H1 (cell line): ENCODE measurements at regions not wholly inside any gene's neighbourhood (a gene's known extent, or its start where the extent isn't known, plus 50 kb on each side); places are given as distances from the start of the nearest gene placed in this dataset.

ENCODE experiments used
- CTCF ChIA-PET: fragments of 300-600 bp; sonication (Branson Sonifier 250); formaldehyde crosslinking; loops from one replicate; lab custom pipeline; 2021; ENCODE audit not compliant: partially characterized antibody; lab: Charles Lee
- POLR2A ChIA-PET: fragments of 300-600 bp; sonication (Branson Sonifier 250); formaldehyde crosslinking; loops from one replicate; lab custom pipeline; 2021; ENCODE audit warnings: inconsistent platforms; ENCODE audit not compliant: partially characterized antibody; lab: Charles Lee
- DNase-seq, 2 experiments: peaks; one replicate each; pipeline versions ENCODE4 v3.0.0 to v3.0.0-alpha.2; 2010 to 2022; ENCODE audit warnings: low spot score in 2 of 2, low read depth in 1 of 2, mixed read lengths in 1 of 2
- FAIRE-seq: peaks from 2 replicates; lab custom pipeline; 2011; peaks lifted over from hg19 to GRCh38; lab: Jason Lieb, UNC
- H2AFZ ChIP-seq: 2 replicates; pipeline ENCODE4 v1.8.1; 2012; ENCODE audit warnings: low read length, inconsistent platforms
- H2AK5ac ChIP-seq: 2 replicates; pipeline ENCODE4 v1.6.1; 2013; ENCODE audit warnings: low read depth, low read length
- H2BK120ac ChIP-seq: replicated peaks from 2 replicates; pipeline ENCODE3; 2013; ENCODE audit warnings: low read depth, low read length, inconsistent platforms
- H2BK12ac ChIP-seq: 2 replicates; pipeline ENCODE4 v1.6.1; 2013; ENCODE audit warnings: low read depth, low read length
- H2BK15ac ChIP-seq: 2 replicates; pipeline ENCODE4 v1.6.1; 2013; ENCODE audit warnings: low read length
- H2BK20ac ChIP-seq: 2 replicates; pipeline ENCODE4 v1.6.1; 2013; ENCODE audit warnings: low read length
- H2BK5ac ChIP-seq: 2 replicates; pipeline ENCODE4 v1.6.1; 2013; ENCODE audit warnings: low read depth, low read length
- H3K14ac ChIP-seq: 2 replicates; pipeline ENCODE4 v1.6.1; 2013; ENCODE audit warnings: inconsistent platforms; ENCODE audit not compliant: insufficient read length
- H3K18ac ChIP-seq: 2 replicates; pipeline ENCODE4 v1.6.1; 2013; ENCODE audit warnings: low read length; ENCODE audit errors: extremely low read depth
- H3K23ac ChIP-seq: 2 replicates; pipeline ENCODE4 v1.6.1; 2013; ENCODE audit warnings: inconsistent platforms; ENCODE audit not compliant: insufficient read length
- H3K23me2 ChIP-seq: 2 replicates; pipeline ENCODE4 v1.6.1; 2013; ENCODE audit warnings: low read depth, low read length
- H3K27ac ChIP-seq: 2 replicates; pipeline ENCODE4 v1.6.1; 2011; ENCODE audit warnings: low read depth, low read length, inconsistent platforms
- H3K27me3 ChIP-seq, 4 experiments: replicated peaks in 1 of 4; 1 replicate in 1 of 4; 2 replicates in 3 of 4; pipeline versions ENCODE4 v1.6.1 to v1.8.1; 2011 to 2013; ENCODE audit warnings: low read length in 3 of 4, mild to moderate bottlenecking in 3 of 4, inconsistent platforms in 2 of 4, mixed read lengths in 2 of 4, moderate library complexity in 1 of 4; ENCODE audit not compliant: control insufficient read depth in 3 of 4, insufficient read depth in 3 of 4; ENCODE audit errors: extremely low read depth in 1 of 4
- H3K36me3 ChIP-seq, 4 experiments: 2 replicates each; pipeline versions ENCODE4 v1.6.1 to v1.8.1; 2011 to 2013; ENCODE audit warnings: mild to moderate bottlenecking in 4 of 4, low read length in 3 of 4, moderate library complexity in 2 of 4, control low read depth in 1 of 4, inconsistent platforms in 1 of 4; ENCODE audit not compliant: insufficient read depth in 4 of 4, control insufficient read depth in 2 of 4
- H3K4ac ChIP-seq: replicated peaks from 2 replicates; pipeline ENCODE3; 2013; ENCODE audit warnings: low read length, low read depth, mixed read lengths, inconsistent platforms; ENCODE audit not compliant: insufficient read length
- H3K4me1 ChIP-seq, 4 experiments: replicated peaks in 1 of 4; 1 replicate in 1 of 4; 2 replicates in 3 of 4; pipeline versions ENCODE4 v1.6.1 to v1.8.1; 2011 to 2013; ENCODE audit warnings: low read length in 3 of 4, inconsistent platforms in 2 of 4, mixed read lengths in 1 of 4; ENCODE audit not compliant: insufficient read depth in 4 of 4, control insufficient read depth in 3 of 4
- H3K4me2 ChIP-seq, 2 experiments: 2 replicates each; pipeline versions ENCODE4 v1.6.1 to v1.8.1; 2011 to 2013; ENCODE audit warnings: low read depth in 2 of 2, low read length in 2 of 2, control low read depth in 1 of 2, inconsistent platforms in 1 of 2, mild to moderate bottlenecking in 1 of 2; ENCODE audit not compliant: insufficient read depth in 1 of 2
- H3K4me3 ChIP-seq, 4 experiments: fragments of 200-600, 300-600 bp in 1 of 4; sonication (generic), shearing (Covaris generic), sonication (Bioruptor Twin) in 1 of 4; 2 replicates each; pipeline versions ENCODE4 v1.5.1 to v1.8.1; 2011 to 2016; ENCODE audit warnings: low read length in 4 of 4, low read depth in 3 of 4, control low read depth in 2 of 4, inconsistent platforms in 2 of 4, mild to moderate bottlenecking in 2 of 4, mixed read lengths in 1 of 4, moderate library complexity in 1 of 4; ENCODE audit not compliant: insufficient read depth in 2 of 4; ENCODE audit errors: extremely low read depth in 1 of 4
- H3K56ac ChIP-seq: replicated peaks from 2 replicates; pipeline ENCODE3; 2013; ENCODE audit warnings: low read depth, mild to moderate bottlenecking, mixed read lengths, low read length, inconsistent platforms; ENCODE audit not compliant: insufficient read length
- H3K79me1 ChIP-seq: 2 replicates; pipeline ENCODE4 v1.6.1; 2013; ENCODE audit warnings: low read depth, low read length, control low read depth
- H3K79me2 ChIP-seq, 2 experiments: 2 replicates each; pipeline versions ENCODE4 v1.6.1 to v1.8.1; 2012 to 2013; ENCODE audit warnings: low read length in 2 of 2, mild to moderate bottlenecking in 2 of 2, inconsistent platforms in 1 of 2; ENCODE audit not compliant: insufficient read depth in 2 of 2, control insufficient read depth in 1 of 2
- H3K9ac ChIP-seq, 4 experiments: replicated peaks in 1 of 4; 1 replicate in 1 of 4; 2 replicates in 3 of 4; pipeline versions ENCODE4 v1.6.1 to v1.8.1; 2011 to 2013; ENCODE audit warnings: low read depth in 3 of 4, low read length in 3 of 4, control low read depth in 2 of 4, mild to moderate bottlenecking in 2 of 4, moderate library complexity in 2 of 4, inconsistent platforms in 1 of 4; ENCODE audit errors: extremely low read depth in 1 of 4
- H3K9me3 ChIP-seq, 2 experiments: 2 replicates each; pipeline versions ENCODE4 v1.6.1 to v1.8.1; 2012 to 2013; ENCODE audit warnings: mild to moderate bottlenecking in 2 of 2, moderate library complexity in 2 of 2, control low read depth in 1 of 2, inconsistent platforms in 1 of 2, low read depth in 1 of 2, low read length in 1 of 2, mixed read lengths in 1 of 2; ENCODE audit not compliant: insufficient read depth in 2 of 2
- H4K20me1 ChIP-seq, 2 experiments: replicated peaks in 1 of 2; 2 replicates each; pipeline versions ENCODE3 to v1.8.1; 2011 to 2013; ENCODE audit warnings: inconsistent platforms in 2 of 2, low read length in 2 of 2, mild to moderate bottlenecking in 1 of 2; ENCODE audit not compliant: insufficient read depth in 2 of 2, control insufficient read depth in 1 of 2
- H4K5ac ChIP-seq: 2 replicates; pipeline ENCODE4 v1.6.1; 2013; ENCODE audit warnings: low read length, low read depth, mixed read lengths, inconsistent platforms; ENCODE audit not compliant: insufficient read length
- H4K8ac ChIP-seq: 2 replicates; pipeline ENCODE4 v1.8.0; 2013; ENCODE audit warnings: mild to moderate bottlenecking, moderate library complexity, low read length, inconsistent platforms; ENCODE audit not compliant: insufficient read depth; ENCODE audit errors: extremely low read depth
- H4K91ac ChIP-seq: replicated peaks from 2 replicates; pipeline ENCODE3; 2013; ENCODE audit warnings: low read length, mixed read lengths, inconsistent platforms; ENCODE audit not compliant: insufficient read length
- ATF3 ChIP-seq: IDR thresholded peaks from 2 replicates; pipeline ENCODE4 v1.6.1; 2011; ENCODE audit warnings: low read depth, mild to moderate bottlenecking, low read length; ENCODE audit not compliant: insufficient read depth
- BACH1 ChIP-seq: IDR thresholded peaks from 2 replicates; pipeline ENCODE4 v1.6.1; 2012; ENCODE audit warnings: low read length, improper control_type of control experiment
- CHD2 ChIP-seq: IDR thresholded peaks from 2 replicates; pipeline ENCODE4 v1.6.1; 2012; ENCODE audit warnings: low read length, improper control_type of control experiment
- GTF2F1 ChIP-seq: IDR thresholded peaks from 2 replicates; pipeline ENCODE4 v1.6.1; 2012; ENCODE audit warnings: low read depth, low read length, improper control_type of control experiment, borderline replicate concordance
- POLR2A ChIP-seq, 2 experiments: IDR thresholded peaks; 1 replicate in 1 of 2; 2 replicates in 1 of 2; pipeline ENCODE4 v1.6.1; 2011; ENCODE audit warnings: low read depth in 2 of 2, low read length in 2 of 2, mild to moderate bottlenecking in 2 of 2; ENCODE audit errors: control extremely low read depth in 1 of 2
- RXRA ChIP-seq: IDR thresholded peaks from 2 replicates; pipeline ENCODE4 v1.6.1; 2011; ENCODE audit warnings: low read depth, mild to moderate bottlenecking, low read length, moderate library complexity; ENCODE audit not compliant: insufficient read depth
- SP4 ChIP-seq: IDR thresholded peaks from 2 replicates; pipeline ENCODE4 v1.6.1; 2012; ENCODE audit warnings: low read length, inconsistent platforms
- YY1 ChIP-seq: IDR thresholded peaks from 2 replicates; pipeline ENCODE4 v1.6.1; 2011; ENCODE audit warnings: low read depth, mild to moderate bottlenecking, low read length
- WGBS, 2 experiments: shearing (Covaris generic) in 1 of 2; methylation state at CpG; one replicate each; pipeline versions ENCODE4 v1.1.6 to v1.1.7; 2013 to 2015; ENCODE audit warnings: low lambda C conversion rate in 2 of 2, mixed read lengths in 2 of 2, inconsistent platforms in 1 of 2, low coverage in 1 of 2, missing lambda C conversion rate in 1 of 2; ENCODE audit not compliant: insufficient replicate concordance in 2 of 2, insufficient coverage in 1 of 2, insufficient read length in 1 of 2; ENCODE audit errors: extremely low coverage in 1 of 2, missing lambda C conversion rate in 1 of 2; 5-methylcytosine and 5-hydroxymethylcytosine counted together

GRCh38 chr6:168866534-168866933 lies 387.1 kb downstream of the THBS2 start:
- H3K9ac ChIP-seq = no peak overlapping the region
- H4K8ac ChIP-seq = no peak overlapping the region; the same call in 1 of the 2 replicates
- H3K23me2 ChIP-seq = no peaks in the 10 kb centered on the region
- WGBS, 2 experiments = 90% methylated on average over 5 of the region's 5 CpGs; no CpG with 5 or more reads in 1 of the 2 experiments
- POLR2A ChIA-PET = interaction anchor here (0.9 kb wide), 1 partner anchor 14 kb away, joined by 4 read pairs; no protein-coding TSS in a partner anchor
- CTCF ChIA-PET = interaction anchor here (1.0 to 1.8 kb wide), 5 partner anchors 8 to 495 kb away, joined by 3 to 7 read pairs (median 5); no protein-coding TSS in a partner anchor
- H4K20me1 ChIP-seq = no peaks in the 10 kb centered on the region
- H3K14ac ChIP-seq = no peak overlapping the region
- DNase-seq = no peak
- no peak overlapping the region for H3K4me3 ChIP-seq
- H2AFZ ChIP-seq = 0 out of 2 replicates have a peak overlapping the region, but pooled peaks have one; percentile 2
- H4K5ac ChIP-seq = no peak overlapping the region
- H2BK12ac ChIP-seq = no peak overlapping the region
- H2BK15ac ChIP-seq = no peak overlapping the region
- FAIRE-seq = no peak
- no peak overlapping the region for H2AK5ac ChIP-seq
- H3K56ac ChIP-seq = no peak overlapping the region
- no peak overlapping the region for H4K91ac ChIP-seq
- H3K27ac ChIP-seq = no peak overlapping the region
- no peaks in the 10 kb centered on the region for H3K27me3 ChIP-seq
- no peak overlapping the region for H2BK120ac ChIP-seq
- H3K36me3 ChIP-seq = no peaks in the 10 kb centered on the region
- no peak overlapping the region for H2BK5ac ChIP-seq
- H3K23ac ChIP-seq = no peak overlapping the region
- H3K79me1 ChIP-seq = no peaks in the 10 kb centered on the region
- no peaks in the 10 kb centered on the region for H3K79me2 ChIP-seq
- no peaks in the 10 kb centered on the region for H3K4me1 ChIP-seq
- no peaks in the 10 kb centered on the region for H3K9me3 ChIP-seq
- TF ChIP-seq BACH1 = no peak
- TF ChIP-seq CHD2 = no peak
- TF ChIP-seq RXRA = no peak
- TF ChIP-seq GTF2F1 = no peak
- TF ChIP-seq YY1 = no peak
- TF ChIP-seq POLR2A (IDR thresholded peaks at IDR 0.05; ENCODE audit: control extremely low read depth in 1 of 2, low read depth in 2 of 2, low read length in 2 of 2) = no peak
- no peak for TF ChIP-seq ATF3
- TF ChIP-seq SP4 = no peak
- H3K18ac ChIP-seq = no peak overlapping the region
- H3K4ac ChIP-seq = no peak overlapping the region
- no peak overlapping the region for H2BK20ac ChIP-seq
- H3K4me2 ChIP-seq = no peak overlapping the region
